OCI-LY1 (cell line): ENCODE measurements at regions not wholly inside any gene's neighbourhood (a gene's known extent, or its start where the extent isn't known, plus 50 kb on each side); places are given as distances from the start of the nearest gene placed in this dataset.

Experiments
- H2AFZ ChIP-seq: fragments of 200-600 bp; sonication (generic), shearing (Covaris generic); 2 replicates; pipeline ENCODE4 v1.6.0; 2014; ENCODE audit warnings: antibody characterized with exemption, mild to moderate bottlenecking, low read length
- H3F3A ChIP-seq: fragments of 200-600 bp; sonication (generic), shearing (Covaris generic); 2 replicates; pipeline ENCODE4 v1.6.0; 2014; ENCODE audit warnings: mild to moderate bottlenecking, antibody characterized with exemption, low read length, moderate library complexity; ENCODE audit not compliant: insufficient read depth
- H3K27ac ChIP-seq: fragments of 200-600 bp; sonication (generic); 2 replicates; pipeline ENCODE4 v1.5.1; 2014; ENCODE audit warnings: low read length, mixed run types, mild to moderate bottlenecking, low read depth; ENCODE audit not compliant: poor library complexity, severe bottlenecking
- H3K27me3 ChIP-seq: fragments of 200-600 bp; sonication (generic); 2 replicates; pipeline ENCODE4 v1.6.0; 2014; ENCODE audit warnings: antibody characterized with exemption, mild to moderate bottlenecking, low read length, moderate library complexity; ENCODE audit not compliant: insufficient read depth
- H3K36me3 ChIP-seq: fragments of 200-600 bp; sonication (generic); 2 replicates; pipeline ENCODE4 v1.6.1; 2014; ENCODE audit warnings: mild to moderate bottlenecking, antibody characterized with exemption, low read length, moderate library complexity, mixed read lengths; ENCODE audit not compliant: insufficient read depth
- H3K4me1 ChIP-seq: fragments of 200-600 bp; sonication (generic); 2 replicates; pipeline ENCODE4 v1.5.1; 2014; ENCODE audit warnings: mild to moderate bottlenecking, low read length, moderate library complexity; ENCODE audit not compliant: insufficient read depth, severe bottlenecking
- H3K4me2 ChIP-seq: fragments of 200-600 bp; sonication (generic), shearing (Covaris generic); 2 replicates; pipeline ENCODE4 v1.6.1; 2014; ENCODE audit warnings: low read length
- H3K4me3 ChIP-seq: fragments of 200-600 bp; sonication (generic); 2 replicates; pipeline ENCODE4 v1.5.1; 2014; ENCODE audit warnings: low read length, low read depth, mild to moderate bottlenecking, mixed read lengths; ENCODE audit not compliant: poor library complexity, severe bottlenecking
- H3K79me2 ChIP-seq: fragments of 200-600 bp; shearing (Covaris generic); 2 replicates; pipeline ENCODE4 v1.6.1; 2016; ENCODE audit warnings: mixed run types, low read length, mixed read lengths; ENCODE audit not compliant: insufficient read depth
- H3K9ac ChIP-seq: fragments of 200-600 bp; sonication (generic), shearing (Covaris generic); 2 replicates; pipeline ENCODE4 v1.6.1; 2014; ENCODE audit warnings: mild to moderate bottlenecking, low read length, mixed read lengths
- H3K9me2 ChIP-seq: fragments of 200-600 bp; sonication (generic), shearing (Covaris generic); 2 replicates; pipeline ENCODE4 v1.6.1; 2014; ENCODE audit warnings: low read depth, mild to moderate bottlenecking, low read length, mixed read lengths
- H3K9me3 ChIP-seq: fragments of 200-600 bp; shearing (Covaris generic); 2 replicates; pipeline ENCODE4 v1.6.1; 2014; ENCODE audit warnings: low read length, mixed read lengths
- H4K20me1 ChIP-seq: fragments of 200-600 bp; sonication (generic), shearing (Covaris generic); 2 replicates; pipeline ENCODE4 v1.6.0; 2016; ENCODE audit warnings: mild to moderate bottlenecking, low read length; ENCODE audit not compliant: insufficient read depth
- EZH2 ChIP-seq: fragments of 200-600 bp; sonication (generic), shearing (Covaris generic); IDR thresholded peaks from 2 replicates; pipeline ENCODE4 v1.8.0; 2017; ENCODE audit warnings: borderline replicate concordance, mixed run types, mild to moderate bottlenecking, antibody characterized with exemption, low read length, moderate library complexity, mixed read lengths
- TF ChIP-seq, protein P1 (sequence below): fragments of 200-600 bp; sonication (generic), shearing (Covaris generic); IDR thresholded peaks from 2 replicates; pipeline ENCODE4 v1.5.1; 2017; ENCODE audit warnings: mild to moderate bottlenecking, antibody characterized with exemption, low read length, moderate library complexity, mixed read lengths

GRCh38 chr21:20308586-20309315 is 689.5 kb upstream of the NCAM2 start:
- H3K4me1 ChIP-seq: no peaks in the 10 kb centered on the region
- H3K4me3 ChIP-seq: no peak overlapping the region
- no peaks in the 10 kb centered on the region for H3K79me2 ChIP-seq
- no peaks in the 10 kb centered on the region for H3K9me2 ChIP-seq
- H3K9ac ChIP-seq: no peak overlapping the region
- H3K4me2 ChIP-seq: no peak overlapping the region
- H3K27me3 ChIP-seq: no peaks in the 10 kb centered on the region
- no peaks in the 10 kb centered on the region for H3K36me3 ChIP-seq
- H3K27ac ChIP-seq: no peak overlapping the region
- H3F3A ChIP-seq: no peaks in the 10 kb centered on the region
- TF ChIP-seq EZH2: no peak
- TF ChIP-seq, protein P1, sequence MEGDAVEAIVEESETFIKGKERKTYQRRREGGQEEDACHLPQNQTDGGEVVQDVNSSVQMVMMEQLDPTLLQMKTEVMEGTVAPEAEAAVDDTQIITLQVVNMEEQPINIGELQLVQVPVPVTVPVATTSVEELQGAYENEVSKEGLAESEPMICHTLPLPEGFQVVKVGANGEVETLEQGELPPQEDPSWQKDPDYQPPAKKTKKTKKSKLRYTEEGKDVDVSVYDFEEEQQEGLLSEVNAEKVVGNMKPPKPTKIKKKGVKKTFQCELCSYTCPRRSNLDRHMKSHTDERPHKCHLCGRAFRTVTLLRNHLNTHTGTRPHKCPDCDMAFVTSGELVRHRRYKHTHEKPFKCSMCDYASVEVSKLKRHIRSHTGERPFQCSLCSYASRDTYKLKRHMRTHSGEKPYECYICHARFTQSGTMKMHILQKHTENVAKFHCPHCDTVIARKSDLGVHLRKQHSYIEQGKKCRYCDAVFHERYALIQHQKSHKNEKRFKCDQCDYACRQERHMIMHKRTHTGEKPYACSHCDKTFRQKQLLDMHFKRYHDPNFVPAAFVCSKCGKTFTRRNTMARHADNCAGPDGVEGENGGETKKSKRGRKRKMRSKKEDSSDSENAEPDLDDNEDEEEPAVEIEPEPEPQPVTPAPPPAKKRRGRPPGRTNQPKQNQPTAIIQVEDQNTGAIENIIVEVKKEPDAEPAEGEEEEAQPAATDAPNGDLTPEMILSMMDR: no peak
- no peaks in the 10 kb centered on the region for H4K20me1 ChIP-seq
- no peak overlapping the region for H2AFZ ChIP-seq
- H3K9me3 ChIP-seq: no peaks in the 10 kb centered on the region

- H3K4me3 ChIP-seq: no peak overlapping the region
- H3K36me3 ChIP-seq: no peaks in the 10 kb centered on the region
- H2AFZ ChIP-seq: no peak overlapping the region
- no peaks in the 10 kb centered on the region for H3K9me2 ChIP-seq
- no peaks in the 10 kb centered on the region for H3F3A ChIP-seq
- no peaks in the 10 kb centered on the region for H3K27me3 ChIP-seq
- no peak overlapping the region for H3K4me2 ChIP-seq
- no peaks in the 10 kb centered on the region for H3K4me1 ChIP-seq
- no peak overlapping the region for H3K9ac ChIP-seq
- no peaks in the 10 kb centered on the region for H4K20me1 ChIP-seq
- TF ChIP-seq EZH2: no peak
- TF ChIP-seq, protein P1: no peak
- H3K27ac ChIP-seq: no peak overlapping the region
- no peaks in the 10 kb centered on the region for H3K79me2 ChIP-seq
- H3K9me3 ChIP-seq: no peaks in the 10 kb centered on the region
Observed at GRCh38 chr21:20311234-20311787, 686.9 kb upstream of the NCAM2 start.

DNA sequence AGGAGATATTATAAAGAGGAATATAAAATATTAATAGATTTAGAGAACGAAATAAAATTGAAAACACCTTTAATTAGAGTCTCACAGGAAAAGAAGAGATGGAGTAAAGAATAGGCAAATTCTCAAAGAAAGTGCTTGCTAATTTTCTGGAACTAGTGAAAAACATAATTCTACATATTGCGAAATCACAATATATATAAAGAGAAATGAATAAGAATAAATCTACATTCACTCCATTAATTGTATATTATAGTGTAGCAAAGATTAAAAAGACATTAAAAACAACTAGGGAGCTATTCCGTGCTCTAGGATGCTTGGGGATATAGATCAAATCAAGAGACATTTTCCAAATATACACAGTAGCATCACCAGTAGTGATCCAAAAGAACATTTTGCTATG is 685.2 kb upstream of the NCAM2 start:
- Histone ChIP-seq H3K4me1 (no peaks in the 10 kb centered on the region), H3K36me3 (no peaks in the 10 kb centered on the region), H3K4me3 (no peak overlapping the region), H3K9me2 (no peaks in the 10 kb centered on the region), H3K9me3 (no peaks in the 10 kb centered on the region), H3K79me2 (no peaks in the 10 kb centered on the region), H3K9ac (no peak overlapping the region), H4K20me1 (no peaks in the 10 kb centered on the region), H3K4me2 (no peak overlapping the region), H3F3A (no peaks in the 10 kb centered on the region), H3K27ac (no peak overlapping the region), H2AFZ (no peak overlapping the region), H3K27me3 (no peaks in the 10 kb centered on the region)
- no peak for TF ChIP-seq EZH2
- TF ChIP-seq, protein P1: no peak
